ENCODE measurements at regions not wholly inside any gene's neighbourhood (a gene's known extent, or its start where the extent isn't known, plus 50 kb on each side); places are given as distances from the start of the nearest gene placed in this dataset.

- TF ChIP-seq, protein P1, sequence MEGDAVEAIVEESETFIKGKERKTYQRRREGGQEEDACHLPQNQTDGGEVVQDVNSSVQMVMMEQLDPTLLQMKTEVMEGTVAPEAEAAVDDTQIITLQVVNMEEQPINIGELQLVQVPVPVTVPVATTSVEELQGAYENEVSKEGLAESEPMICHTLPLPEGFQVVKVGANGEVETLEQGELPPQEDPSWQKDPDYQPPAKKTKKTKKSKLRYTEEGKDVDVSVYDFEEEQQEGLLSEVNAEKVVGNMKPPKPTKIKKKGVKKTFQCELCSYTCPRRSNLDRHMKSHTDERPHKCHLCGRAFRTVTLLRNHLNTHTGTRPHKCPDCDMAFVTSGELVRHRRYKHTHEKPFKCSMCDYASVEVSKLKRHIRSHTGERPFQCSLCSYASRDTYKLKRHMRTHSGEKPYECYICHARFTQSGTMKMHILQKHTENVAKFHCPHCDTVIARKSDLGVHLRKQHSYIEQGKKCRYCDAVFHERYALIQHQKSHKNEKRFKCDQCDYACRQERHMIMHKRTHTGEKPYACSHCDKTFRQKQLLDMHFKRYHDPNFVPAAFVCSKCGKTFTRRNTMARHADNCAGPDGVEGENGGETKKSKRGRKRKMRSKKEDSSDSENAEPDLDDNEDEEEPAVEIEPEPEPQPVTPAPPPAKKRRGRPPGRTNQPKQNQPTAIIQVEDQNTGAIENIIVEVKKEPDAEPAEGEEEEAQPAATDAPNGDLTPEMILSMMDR (conservative IDR thresholded peaks at IDR 0.05; ENCODE audit: low read depth, low read length): no peak
- DNase-seq (ENCODE audit: low read depth): no peak
- no peak overlapping the region for H3K4me3 ChIP-seq (ENCODE audit: low read length)
Measured at GRCh38 chr5:156191547-156191946, 135.4 kb upstream of the SGCD start.

DNA sequence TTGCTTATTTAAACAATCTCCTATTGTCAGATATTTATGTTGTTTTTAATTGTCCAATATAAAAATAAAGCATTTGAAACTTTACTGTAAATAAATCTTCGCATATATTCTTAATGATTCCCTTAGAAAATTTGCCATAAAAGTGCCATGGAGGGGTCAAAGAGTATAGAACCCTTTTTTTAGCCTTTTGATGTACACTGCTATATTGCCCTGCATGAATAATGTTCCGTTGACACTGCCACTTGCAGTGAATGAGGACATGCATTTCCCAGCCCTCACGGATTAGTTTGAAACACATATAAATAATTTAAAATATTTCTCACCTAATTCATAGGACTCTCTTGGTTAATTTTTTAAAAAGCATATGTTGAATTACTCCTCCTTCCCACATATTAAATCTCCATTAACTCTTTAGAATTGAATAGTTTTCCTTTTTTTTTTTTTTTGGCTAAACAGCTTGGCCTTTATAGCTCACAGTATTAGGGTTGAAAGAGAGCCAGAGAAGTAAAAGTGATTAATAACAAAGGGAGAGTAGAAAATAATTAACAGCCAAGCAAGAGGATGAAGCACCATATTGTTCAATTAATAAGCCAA lies 129.8 kb upstream of the SGCD start:
- TF ChIP-seq, protein P1 (conservative IDR thresholded peaks at IDR 0.05; ENCODE audit: low read depth, low read length): no peak
- no peak for DNase-seq (ENCODE audit: low read depth)
- no peak overlapping the region for H3K4me3 ChIP-seq (ENCODE audit: low read length)

DNA sequence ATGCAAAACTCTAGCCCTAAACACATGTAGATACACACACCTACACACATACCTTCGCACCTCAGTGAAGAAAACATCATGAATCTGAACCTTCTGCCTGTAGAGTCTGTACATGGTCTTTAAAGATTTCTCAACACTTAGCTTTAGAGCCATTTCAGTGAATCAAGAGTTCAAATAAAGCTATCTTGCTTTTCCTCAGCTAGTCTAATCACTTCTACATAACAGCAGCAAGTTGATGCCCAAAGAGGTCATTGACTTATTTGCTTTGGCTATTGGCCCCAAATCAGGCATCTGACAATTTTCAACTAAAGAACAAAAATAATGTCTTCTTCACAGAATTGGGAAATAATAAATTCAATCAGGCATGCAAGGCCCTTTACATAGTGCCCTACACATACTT lies 127.9 kb upstream of the SGCD start:
- TF ChIP-seq, protein P1 (conservative IDR thresholded peaks at IDR 0.05; ENCODE audit: low read depth, low read length): no peak
- no peak for DNase-seq (ENCODE audit: low read depth)
- no peak overlapping the region for H3K4me3 ChIP-seq (ENCODE audit: low read length)

- no peak overlapping the region for H3K4me3 ChIP-seq (ENCODE audit: low read length)
- DNase-seq (ENCODE audit: low read depth): no peak
- TF ChIP-seq, protein P1 (conservative IDR thresholded peaks at IDR 0.05; ENCODE audit: low read depth, low read length): no peak
Measured at GRCh38 chr5:156200938-156201787, 125.8 kb upstream of the SGCD start.

DNA sequence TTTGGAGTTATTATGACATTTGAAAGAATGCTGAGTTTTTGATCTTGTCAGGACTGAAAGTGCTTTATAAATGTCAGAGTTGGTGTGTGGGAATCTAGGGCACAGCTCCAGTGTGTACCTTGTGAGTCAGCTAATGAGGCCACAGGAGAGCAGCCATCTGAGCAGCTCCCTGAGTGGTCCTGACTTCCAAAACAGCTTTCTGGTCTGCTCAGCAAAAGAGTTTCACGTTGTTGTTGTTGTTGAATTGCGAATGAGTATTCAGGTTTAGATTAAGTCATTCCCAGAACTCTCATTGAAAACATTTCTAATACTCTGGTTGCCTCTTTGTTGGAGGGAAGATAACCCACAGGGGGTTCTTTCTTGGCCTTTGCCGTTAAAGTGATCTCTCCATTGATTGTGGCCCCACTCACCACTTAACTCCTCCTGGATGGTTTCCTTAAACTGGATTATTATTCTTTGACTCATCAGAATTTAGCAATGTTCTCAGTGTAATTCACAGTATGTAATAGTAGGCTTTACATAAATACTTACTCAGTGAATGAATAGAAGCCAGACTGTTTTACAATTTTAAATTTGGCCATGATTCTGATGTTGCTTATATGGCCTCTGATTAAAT lies 125.1 kb upstream of the SGCD start:
- TF ChIP-seq, protein P1 (conservative IDR thresholded peaks at IDR 0.05; ENCODE audit: low read depth, low read length): no peak
- no peak for DNase-seq (ENCODE audit: low read depth)
- no peak overlapping the region for H3K4me3 ChIP-seq (ENCODE audit: low read length)

DNA sequence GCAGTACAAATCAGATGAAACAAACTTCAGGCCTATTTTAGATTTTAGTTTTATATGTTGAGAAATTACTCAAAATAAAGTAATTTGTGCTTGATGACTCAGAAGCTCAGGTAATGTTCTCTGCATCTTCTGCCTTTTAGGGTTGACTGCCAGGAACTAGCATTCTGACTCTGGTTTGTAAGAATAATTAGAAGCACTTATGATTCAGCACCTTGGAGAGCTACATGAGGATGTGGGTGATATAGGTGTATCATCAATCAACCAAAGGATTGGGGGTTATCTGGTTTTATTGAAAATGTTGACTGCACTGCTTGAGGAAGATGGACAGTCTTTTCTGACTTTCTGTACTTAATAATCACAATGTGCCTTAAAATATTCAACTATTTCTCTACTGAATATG lies 118.7 kb upstream of the SGCD start:
- TF ChIP-seq, protein P1 (conservative IDR thresholded peaks at IDR 0.05; ENCODE audit: low read depth, low read length): no peak
- no peak overlapping the region for H3K4me3 ChIP-seq (ENCODE audit: low read length)
- no peak for DNase-seq (ENCODE audit: low read depth)

Data from retinal pigment epithelial cell (primary cell).